HEK293 (cell line): ENCODE measurements at regions not wholly inside any gene's neighbourhood (a gene's known extent, or its start where the extent isn't known, plus 50 kb on each side); places are given as distances from the start of the nearest gene placed in this dataset.

Experiments
- CTCF ChIA-PET: fragments of 350-600 bp; formaldehyde crosslinking; extraction: SDS; loops from one replicate; lab custom pipeline; 2021; ENCODE audit warnings: antibody characterized with exemption; lab: Yijun Ruan, JAX
- POLR2A ChIA-PET: fragments of 300-600 bp; formaldehyde crosslinking; extraction: SDS; loops from one replicate; lab custom pipeline; 2020; ENCODE audit warnings: antibody characterized with exemption, inconsistent platforms; lab: Yijun Ruan, JAX
- H3K27ac ChIP-seq: fragments of 200-500 bp; sonication (Bioruptor generic); 2 replicates; pipeline ENCODE4 v1.5.1; 2014; ENCODE audit warnings: low read depth, low read length, control low read depth, inconsistent platforms; ENCODE audit errors: extremely low read depth
- H3K36me3 ChIP-seq, 2 experiments: fragments of 200-500 bp in 1 of 2; sonication (Bioruptor generic) in 1 of 2; 1 replicate in 1 of 2; 2 replicates in 1 of 2; pipeline ENCODE4 v1.5.1; 2014 to 2017; ENCODE audit warnings: inconsistent platforms in 2 of 2, low read length in 2 of 2; ENCODE audit not compliant: control insufficient read depth in 2 of 2, insufficient read depth in 1 of 2
- H3K4me1 ChIP-seq: fragments of 200-500 bp; sonication (Bioruptor generic); 2 replicates; pipeline ENCODE4 v1.5.1; 2014; ENCODE audit warnings: mild to moderate bottlenecking, low read length, inconsistent platforms; ENCODE audit not compliant: control insufficient read depth, insufficient read depth
- H3K4me3 ChIP-seq: 2 replicates; pipeline ENCODE4 v1.5.1; 2011; ENCODE audit warnings: low read depth, mild to moderate bottlenecking, control low read depth, low read length, moderate library complexity
- H3K9me3 ChIP-seq: fragments of 200-500 bp; sonication (Bioruptor generic); 2 replicates; pipeline ENCODE4 v1.5.1; 2014; ENCODE audit warnings: low read depth, low read length, inconsistent platforms; ENCODE audit not compliant: control insufficient read depth, insufficient read depth
- GLI4 ChIP-seq: fragments of 450-650 bp; formaldehyde crosslinking; IDR thresholded peaks from 2 replicates; pipeline ENCODE4 v1.5.1; 2016; ENCODE audit warnings: missing biosample characterization, missing genetic modification characterization
- KLF7 ChIP-seq: fragments of 450-650 bp; formaldehyde crosslinking; IDR thresholded peaks from 2 replicates; pipeline ENCODE4 v1.5.1; 2016; ENCODE audit warnings: missing biosample characterization, missing genetic modification characterization, borderline replicate concordance
- KLF9 ChIP-seq: fragments of 450-650 bp; formaldehyde crosslinking; IDR thresholded peaks from 2 replicates; pipeline ENCODE4 v1.5.1; 2016; ENCODE audit warnings: missing biosample characterization, missing genetic modification characterization, low read depth
- MZF1 ChIP-seq: fragments of 450-650 bp; formaldehyde crosslinking; IDR thresholded peaks from 2 replicates; pipeline ENCODE4 v1.5.1; 2017; ENCODE audit warnings: missing biosample characterization, missing genetic modification characterization, borderline replicate concordance
- SETDB1 ChIP-seq: IDR thresholded peaks from one replicate; pipeline ENCODE4 v1.6.1; 2017; ENCODE audit warnings: mild to moderate bottlenecking, low read length, moderate library complexity, mixed read lengths; ENCODE audit not compliant: insufficient read length
- TRIM28 ChIP-seq: IDR thresholded peaks from 2 replicates; pipeline ENCODE4 v1.6.1; 2011; ENCODE audit warnings: low read length, control low read depth, borderline replicate concordance
- ZNF121 ChIP-seq: fragments of 450-650 bp; formaldehyde crosslinking; IDR thresholded peaks from 2 replicates; pipeline ENCODE4 v1.5.1; 2016; ENCODE audit warnings: missing biosample characterization, missing genetic modification characterization
- ZNF133 ChIP-seq: fragments of 450-650 bp; formaldehyde crosslinking; IDR thresholded peaks from 2 replicates; pipeline ENCODE4 v1.5.1; 2016; ENCODE audit warnings: missing biosample characterization, missing genetic modification characterization
- ZNF175 ChIP-seq: fragments of 450-650 bp; formaldehyde crosslinking; IDR thresholded peaks from 2 replicates; pipeline ENCODE4 v1.5.1; 2016; ENCODE audit warnings: missing biosample characterization, missing genetic modification characterization
- ZNF211 ChIP-seq: fragments of 450-650 bp; formaldehyde crosslinking; IDR thresholded peaks from 2 replicates; pipeline ENCODE4 v1.5.1; 2016; ENCODE audit warnings: low read depth, missing biosample characterization, missing genetic modification characterization
- ZNF223 ChIP-seq: fragments of 450-650 bp; formaldehyde crosslinking; IDR thresholded peaks from 2 replicates; pipeline ENCODE4 v1.5.1; 2016; ENCODE audit warnings: missing biosample characterization, missing genetic modification characterization
- ZNF302 ChIP-seq: fragments of 450-650 bp; formaldehyde crosslinking; IDR thresholded peaks from 2 replicates; pipeline ENCODE4 v1.5.1; 2016; ENCODE audit warnings: missing biosample characterization, missing genetic modification characterization, low read depth
- ZNF404 ChIP-seq: fragments of 450-650 bp; formaldehyde crosslinking; IDR thresholded peaks from 2 replicates; pipeline ENCODE4 v1.5.1; 2017; ENCODE audit warnings: missing biosample characterization, missing genetic modification characterization
- ZNF423 ChIP-seq: fragments of 450-650 bp; formaldehyde crosslinking; IDR thresholded peaks from 2 replicates; pipeline ENCODE4 v1.5.1; 2016; ENCODE audit warnings: missing biosample characterization, missing genetic modification characterization
- ZNF501 ChIP-seq: fragments of 450-650 bp; formaldehyde crosslinking; IDR thresholded peaks from 2 replicates; pipeline ENCODE4 v1.5.1; 2016; ENCODE audit warnings: missing biosample characterization, missing genetic modification characterization
- ZNF561 ChIP-seq: fragments of 450-650 bp; IDR thresholded peaks from 2 replicates; pipeline ENCODE4 v1.5.1; 2018; ENCODE audit warnings: missing biosample characterization, missing genetic modification characterization, borderline replicate concordance
- ZNF571 ChIP-seq: fragments of 450-650 bp; formaldehyde crosslinking; IDR thresholded peaks from 2 replicates; pipeline ENCODE4 v1.5.0; 2017; ENCODE audit warnings: missing biosample characterization, missing genetic modification characterization
- ZNF658 ChIP-seq: fragments of 450-650 bp; formaldehyde crosslinking; IDR thresholded peaks from 2 replicates; pipeline ENCODE4; 2016; ENCODE audit warnings: missing biosample characterization, missing genetic modification characterization
- ZNF707 ChIP-seq: fragments of 450-650 bp; formaldehyde crosslinking; IDR thresholded peaks from 2 replicates; pipeline ENCODE4 v1.5.1; 2016; ENCODE audit warnings: missing biosample characterization, missing genetic modification characterization
- ZNF791 ChIP-seq: fragments of 450-650 bp; formaldehyde crosslinking; IDR thresholded peaks from 2 replicates; pipeline ENCODE4 v1.5.1; 2016; ENCODE audit warnings: missing biosample characterization, missing genetic modification characterization
- ZSCAN23 ChIP-seq: fragments of 450-650 bp; formaldehyde crosslinking; IDR thresholded peaks from 2 replicates; pipeline ENCODE4 v1.5.1; 2016; ENCODE audit warnings: missing biosample characterization, missing genetic modification characterization
- TF ChIP-seq, protein P1 (sequence below): fragments of 450-650 bp; formaldehyde crosslinking; IDR thresholded peaks from 2 replicates; pipeline ENCODE4 v1.5.1; 2016; ENCODE audit warnings: missing biosample characterization, missing genetic modification characterization
- TF ChIP-seq, protein P2 (sequence below): fragments of 450-650 bp; formaldehyde crosslinking; IDR thresholded peaks from 2 replicates; pipeline ENCODE4 v1.5.1; 2016; ENCODE audit warnings: missing biosample characterization, missing genetic modification characterization, borderline replicate concordance
- TF ChIP-seq, protein P3 (sequence below): fragments of 450-650 bp; formaldehyde crosslinking; IDR thresholded peaks from 2 replicates; pipeline ENCODE4 v1.5.1; 2017; ENCODE audit warnings: missing biosample characterization, mild to moderate bottlenecking, missing genetic modification characterization, moderate library complexity

DNA sequence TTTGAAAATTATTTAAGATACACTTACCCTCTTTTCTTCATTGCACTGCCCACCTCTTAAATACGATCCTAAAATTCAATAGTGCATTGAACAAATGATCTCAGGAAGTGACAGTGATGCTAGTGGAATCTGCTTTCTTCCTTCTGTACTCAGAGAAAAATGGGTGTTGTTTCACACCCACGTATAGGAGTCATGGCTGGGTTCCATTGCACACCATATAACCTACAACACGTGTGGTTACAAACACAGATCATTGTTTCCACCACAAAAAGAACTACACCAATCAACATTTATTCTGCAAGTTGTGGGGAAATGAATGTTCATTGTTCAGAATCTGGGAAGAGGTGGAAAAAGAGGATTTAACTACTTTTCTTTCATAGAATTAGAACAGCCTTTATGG lies 275.9 kb downstream of the MAN2A1 start (continued):
- no peak for TF ChIP-seq KLF7 (tag by site-specific recombination)
- TF ChIP-seq GLI4 = no peak
- TF ChIP-seq ZSCAN23 (tag by site-specific recombination) = no peak
- TF ChIP-seq ZNF571 (tag by site-specific recombination) = no peak
- no peak for TF ChIP-seq ZNF404 (tag by site-specific recombination)
- TF ChIP-seq ZNF423 (tag by site-specific recombination) = no peak
- no peak for TF ChIP-seq ZNF791 (tag by site-specific recombination)

DNA sequence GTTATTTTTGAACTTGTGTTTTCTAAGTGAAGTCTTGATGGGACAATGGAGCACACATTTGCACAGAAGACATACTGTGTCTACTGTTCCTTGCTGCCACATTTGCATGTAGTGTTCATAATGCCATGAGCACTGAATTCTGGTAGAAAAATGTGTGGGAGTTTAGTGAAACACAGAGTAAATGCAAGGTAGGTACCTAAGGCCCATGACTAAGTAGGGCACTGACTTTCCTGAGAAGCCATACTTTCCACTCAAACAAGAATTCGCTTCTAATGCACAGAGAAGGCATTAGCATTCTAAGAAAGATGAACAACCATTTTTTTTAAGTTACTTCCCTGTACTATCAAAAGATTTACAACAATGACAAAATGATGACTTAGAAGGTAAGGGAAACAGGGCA lies 282.2 kb downstream of the MAN2A1 start:
- TF ChIP-seq ZNF501 (no peak), ZNF707 (tag by site-specific recombination) (no peak), MZF1 (tag by site-specific recombination) (no peak)
- no peak overlapping the region for H3K27ac ChIP-seq
- H3K36me3 ChIP-seq = no peaks in the 10 kb centered on the region
- no peaks in the 10 kb centered on the region for H3K9me3 ChIP-seq
- H3K4me1 ChIP-seq = no peaks in the 10 kb centered on the region
- no peak overlapping the region for H3K4me3 ChIP-seq
- POLR2A ChIA-PET = no interaction called here
- CTCF ChIA-PET = no interaction called here

DNA sequence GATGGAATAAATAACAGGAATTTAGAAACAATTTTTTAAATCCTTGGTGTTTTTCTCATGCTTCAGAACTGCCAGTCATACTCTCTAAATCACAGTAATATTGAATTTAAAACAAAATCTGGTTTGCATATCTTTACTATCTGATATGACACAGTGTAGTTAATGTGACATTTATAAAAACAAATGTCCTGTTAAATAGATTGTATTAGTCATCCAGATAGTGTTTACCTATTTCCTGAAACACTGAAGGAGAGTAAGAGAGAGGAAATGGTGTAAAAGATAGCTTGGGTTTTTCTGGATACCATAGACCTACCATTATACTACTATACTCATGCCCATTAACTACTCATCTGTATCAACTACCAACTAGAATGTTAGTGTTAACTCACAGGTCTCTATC lies 292.3 kb downstream of the MAN2A1 start:
- Histone ChIP-seq H3K27ac (no peak overlapping the region), H3K36me3 (no peaks in the 10 kb centered on the region), H3K9me3 (no peaks in the 10 kb centered on the region), H3K4me3 (no peak overlapping the region), H3K4me1 (no peaks in the 10 kb centered on the region)
- POLR2A ChIA-PET = no interaction called here
- CTCF ChIA-PET = no interaction called here
- TF ChIP-seq KLF9 = no peak
- TF ChIP-seq, protein P1, sequence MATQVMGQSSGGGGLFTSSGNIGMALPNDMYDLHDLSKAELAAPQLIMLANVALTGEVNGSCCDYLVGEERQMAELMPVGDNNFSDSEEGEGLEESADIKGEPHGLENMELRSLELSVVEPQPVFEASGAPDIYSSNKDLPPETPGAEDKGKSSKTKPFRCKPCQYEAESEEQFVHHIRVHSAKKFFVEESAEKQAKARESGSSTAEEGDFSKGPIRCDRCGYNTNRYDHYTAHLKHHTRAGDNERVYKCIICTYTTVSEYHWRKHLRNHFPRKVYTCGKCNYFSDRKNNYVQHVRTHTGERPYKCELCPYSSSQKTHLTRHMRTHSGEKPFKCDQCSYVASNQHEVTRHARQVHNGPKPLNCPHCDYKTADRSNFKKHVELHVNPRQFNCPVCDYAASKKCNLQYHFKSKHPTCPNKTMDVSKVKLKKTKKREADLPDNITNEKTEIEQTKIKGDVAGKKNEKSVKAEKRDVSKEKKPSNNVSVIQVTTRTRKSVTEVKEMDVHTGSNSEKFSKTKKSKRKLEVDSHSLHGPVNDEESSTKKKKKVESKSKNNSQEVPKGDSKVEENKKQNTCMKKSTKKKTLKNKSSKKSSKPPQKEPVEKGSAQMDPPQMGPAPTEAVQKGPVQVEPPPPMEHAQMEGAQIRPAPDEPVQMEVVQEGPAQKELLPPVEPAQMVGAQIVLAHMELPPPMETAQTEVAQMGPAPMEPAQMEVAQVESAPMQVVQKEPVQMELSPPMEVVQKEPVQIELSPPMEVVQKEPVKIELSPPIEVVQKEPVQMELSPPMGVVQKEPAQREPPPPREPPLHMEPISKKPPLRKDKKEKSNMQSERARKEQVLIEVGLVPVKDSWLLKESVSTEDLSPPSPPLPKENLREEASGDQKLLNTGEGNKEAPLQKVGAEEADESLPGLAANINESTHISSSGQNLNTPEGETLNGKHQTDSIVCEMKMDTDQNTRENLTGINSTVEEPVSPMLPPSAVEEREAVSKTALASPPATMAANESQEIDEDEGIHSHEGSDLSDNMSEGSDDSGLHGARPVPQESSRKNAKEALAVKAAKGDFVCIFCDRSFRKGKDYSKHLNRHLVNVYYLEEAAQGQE (tag by site-specific recombination) = no peak
- TF ChIP-seq ZNF658 (tag by site-specific recombination) = no peak
- no peak for TF ChIP-seq ZNF121 (tag by site-specific recombination)
- TF ChIP-seq ZNF302 (tag by site-specific recombination) = no peak
- TF ChIP-seq ZNF175 = no peak
- no peak for TF ChIP-seq ZNF223
- TF ChIP-seq, protein P2, sequence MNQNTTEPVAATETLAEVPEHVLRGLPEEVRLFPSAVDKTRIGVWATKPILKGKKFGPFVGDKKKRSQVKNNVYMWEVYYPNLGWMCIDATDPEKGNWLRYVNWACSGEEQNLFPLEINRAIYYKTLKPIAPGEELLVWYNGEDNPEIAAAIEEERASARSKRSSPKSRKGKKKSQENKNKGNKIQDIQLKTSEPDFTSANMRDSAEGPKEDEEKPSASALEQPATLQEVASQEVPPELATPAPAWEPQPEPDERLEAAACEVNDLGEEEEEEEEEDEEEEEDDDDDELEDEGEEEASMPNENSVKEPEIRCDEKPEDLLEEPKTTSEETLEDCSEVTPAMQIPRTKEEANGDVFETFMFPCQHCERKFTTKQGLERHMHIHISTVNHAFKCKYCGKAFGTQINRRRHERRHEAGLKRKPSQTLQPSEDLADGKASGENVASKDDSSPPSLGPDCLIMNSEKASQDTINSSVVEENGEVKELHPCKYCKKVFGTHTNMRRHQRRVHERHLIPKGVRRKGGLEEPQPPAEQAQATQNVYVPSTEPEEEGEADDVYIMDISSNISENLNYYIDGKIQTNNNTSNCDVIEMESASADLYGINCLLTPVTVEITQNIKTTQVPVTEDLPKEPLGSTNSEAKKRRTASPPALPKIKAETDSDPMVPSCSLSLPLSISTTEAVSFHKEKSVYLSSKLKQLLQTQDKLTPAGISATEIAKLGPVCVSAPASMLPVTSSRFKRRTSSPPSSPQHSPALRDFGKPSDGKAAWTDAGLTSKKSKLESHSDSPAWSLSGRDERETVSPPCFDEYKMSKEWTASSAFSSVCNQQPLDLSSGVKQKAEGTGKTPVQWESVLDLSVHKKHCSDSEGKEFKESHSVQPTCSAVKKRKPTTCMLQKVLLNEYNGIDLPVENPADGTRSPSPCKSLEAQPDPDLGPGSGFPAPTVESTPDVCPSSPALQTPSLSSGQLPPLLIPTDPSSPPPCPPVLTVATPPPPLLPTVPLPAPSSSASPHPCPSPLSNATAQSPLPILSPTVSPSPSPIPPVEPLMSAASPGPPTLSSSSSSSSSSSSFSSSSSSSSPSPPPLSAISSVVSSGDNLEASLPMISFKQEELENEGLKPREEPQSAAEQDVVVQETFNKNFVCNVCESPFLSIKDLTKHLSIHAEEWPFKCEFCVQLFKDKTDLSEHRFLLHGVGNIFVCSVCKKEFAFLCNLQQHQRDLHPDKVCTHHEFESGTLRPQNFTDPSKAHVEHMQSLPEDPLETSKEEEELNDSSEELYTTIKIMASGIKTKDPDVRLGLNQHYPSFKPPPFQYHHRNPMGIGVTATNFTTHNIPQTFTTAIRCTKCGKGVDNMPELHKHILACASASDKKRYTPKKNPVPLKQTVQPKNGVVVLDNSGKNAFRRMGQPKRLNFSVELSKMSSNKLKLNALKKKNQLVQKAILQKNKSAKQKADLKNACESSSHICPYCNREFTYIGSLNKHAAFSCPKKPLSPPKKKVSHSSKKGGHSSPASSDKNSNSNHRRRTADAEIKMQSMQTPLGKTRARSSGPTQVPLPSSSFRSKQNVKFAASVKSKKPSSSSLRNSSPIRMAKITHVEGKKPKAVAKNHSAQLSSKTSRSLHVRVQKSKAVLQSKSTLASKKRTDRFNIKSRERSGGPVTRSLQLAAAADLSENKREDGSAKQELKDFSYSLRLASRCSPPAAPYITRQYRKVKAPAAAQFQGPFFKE (tag by site-specific recombination) = no peak
- TF ChIP-seq, protein P3, sequence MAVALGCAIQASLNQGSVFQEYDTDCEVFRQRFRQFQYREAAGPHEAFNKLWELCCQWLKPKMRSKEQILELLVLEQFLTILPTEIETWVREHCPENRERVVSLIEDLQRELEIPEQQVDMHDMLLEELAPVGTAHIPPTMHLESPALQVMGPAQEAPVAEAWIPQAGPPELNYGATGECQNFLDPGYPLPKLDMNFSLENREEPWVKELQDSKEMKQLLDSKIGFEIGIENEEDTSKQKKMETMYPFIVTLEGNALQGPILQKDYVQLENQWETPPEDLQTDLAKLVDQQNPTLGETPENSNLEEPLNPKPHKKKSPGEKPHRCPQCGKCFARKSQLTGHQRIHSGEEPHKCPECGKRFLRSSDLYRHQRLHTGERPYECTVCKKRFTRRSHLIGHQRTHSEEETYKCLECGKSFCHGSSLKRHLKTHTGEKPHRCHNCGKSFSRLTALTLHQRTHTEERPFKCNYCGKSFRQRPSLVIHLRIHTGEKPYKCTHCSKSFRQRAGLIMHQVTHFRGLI (tag by site-specific recombination) = no peak
- no peak for TF ChIP-seq SETDB1
- no peak for TF ChIP-seq ZNF561 (tag by site-specific recombination)
- no peak for TF ChIP-seq TRIM28
- no peak for TF ChIP-seq ZNF133 (tag by site-specific recombination)
- no peak for TF ChIP-seq ZNF211 (tag by site-specific recombination)
